Stomach (tissue), 8 donors: ENCODE measurements at regions not wholly inside any gene's neighbourhood (a gene's known extent, or its start where the extent isn't known, plus 50 kb on each side); places are given as distances from the start of the nearest gene placed in this dataset.

ENCODE experiments used
- DNase-seq, 2 donors: peaks; one replicate each; pipeline versions ENCODE4 v3.0.0 to v3.0.0-alpha.2; 2013 to 2019
- H3K27ac ChIP-seq, 5 donors: fragments of 200-600 bp in 4 of 5; sonication (generic) in 4 of 5; one replicate each; pipeline ENCODE4 v1.5.1; 2013 to 2019; ENCODE audit warnings: mild to moderate bottlenecking in 1 of 5, moderate library complexity in 1 of 5
- H3K27me3 ChIP-seq, 3 donors: fragments of 200-600 bp; sonication (generic); one replicate each; pipeline ENCODE4 v1.5.1; 2017 to 2019; ENCODE audit warnings: mixed run types in 1 of 3
- H3K36me3 ChIP-seq, 4 donors: fragments of 200-600 bp; sonication (generic); 1 replicate in 3 of 4; 2 replicates in 1 of 4; pipeline ENCODE4 v1.5.1; 2016 to 2019
- H3K4me1 ChIP-seq, 4 donors: fragments of 200-600 bp; sonication (generic); one replicate each; pipeline ENCODE4 v1.5.1; 2016 to 2019
- H3K4me3 ChIP-seq, 4 donors: fragments of 200-600 bp; sonication (generic) in 3 of 4; one replicate each; pipeline ENCODE4 v1.5.1; 2016 to 2019; ENCODE audit warnings: mild to moderate bottlenecking in 1 of 4
- H3K9me3 ChIP-seq, 4 donors: fragments of 200-600 bp; sonication (generic); one replicate each; pipeline ENCODE4 v1.5.1; 2016 to 2019
- CTCF ChIP-seq, 7 experiments: fragments of 450-650 bp in 4 of 7; fragments of 200-600 bp in 3 of 7; sonication (generic) in 3 of 7; IDR thresholded peaks; one replicate each; pipeline ENCODE4 v1.5.1; 2016 to 2019; ENCODE audit warnings: antibody characterized with exemption in 7 of 7, control low read depth in 2 of 7, mild to moderate bottlenecking in 1 of 7
- EP300 ChIP-seq: sonication (generic); formaldehyde crosslinking; IDR thresholded peaks from one replicate; pipeline ENCODE4 v1.6.1; 2017; ENCODE audit warnings: antibody characterized with exemption
- POLR2A ChIP-seq, 4 donors: fragments of 450-650 bp; IDR thresholded peaks; one replicate each; pipeline ENCODE4 v1.6.1; 2016; ENCODE audit warnings: antibody characterized with exemption in 4 of 4, control low read depth in 2 of 4, mild to moderate bottlenecking in 1 of 4, moderate library complexity in 1 of 4
- POLR2AphosphoS5 ChIP-seq, 3 donors: sonication (generic); formaldehyde crosslinking; IDR thresholded peaks; one replicate each; pipeline ENCODE4 v1.6.1; 2016; ENCODE audit warnings: antibody characterized with exemption in 3 of 3
- WGBS, 5 donors: extraction: QIAGEN DNeasy Blood & Tissue Kit in 3 of 5; methylation state at CpG; one replicate each; pipeline versions ENCODE4 v1.1.5 to v1.1.7; 2013 to 2018; 5-methylcytosine and 5-hydroxymethylcytosine counted together
- intact Hi-C: fragments of 100-400 bp; cut with DNase I; formaldehyde crosslinking; loops from one replicate; pipeline ENCODE4 v1.15.1; 2023; ENCODE audit warnings: low total_unique reads
- donor health status: healthy with polysubstance abuse.
- donor health status: Bipolar disorder and iron deficiency.
- donor health status: healthy.

- 58 to 72% (median 69%) methylated on average over 5 of the region's 5 CpGs for WGBS, 5 donors
- H3K36me3 ChIP-seq: no peaks in the 10 kb centered on the region
- no peak for DNase-seq
- H3K27ac ChIP-seq: no peak overlapping the region
- intact Hi-C loops: no loop called here
- H3K9me3 ChIP-seq: no peaks in the 10 kb centered on the region
- no peaks in the 10 kb centered on the region for H3K27me3 ChIP-seq
- no peak overlapping the region for H3K4me3 ChIP-seq
- TF ChIP-seq POLR2A (IDR thresholded peaks at IDR 0.05) (no peak), EP300 (no peak), POLR2AphosphoS5 (IDR thresholded peaks at IDR 0.05) (no peak), CTCF (IDR thresholded peaks at IDR 0.05) (no peak)
- no peaks in the 10 kb centered on the region for H3K4me1 ChIP-seq
Observed at GRCh38 chr4:13856387-13856786, 228.9 kb upstream of the BOD1L1 start.

GRCh38 chr4:13857397-13857796 is 229.9 kb upstream of the BOD1L1 start:
- no peaks in the 10 kb centered on the region for H3K36me3 ChIP-seq
- no peak for TF ChIP-seq POLR2A (IDR thresholded peaks at IDR 0.05)
- no peak for TF ChIP-seq POLR2AphosphoS5 (IDR thresholded peaks at IDR 0.05)
- no peak for TF ChIP-seq EP300
- no peak for TF ChIP-seq CTCF (IDR thresholded peaks at IDR 0.05)
- no peak for DNase-seq
- no peaks in the 10 kb centered on the region for H3K27me3 ChIP-seq
- peaks cover 0 to 6% (median 3%) of the 10 kb centered on the region in 4 donors for H3K9me3 ChIP-seq
- intact Hi-C loops: no loop called here
- no peak overlapping the region for H3K27ac ChIP-seq
- no peak overlapping the region for H3K4me3 ChIP-seq
- WGBS, 5 donors: 44 to 71% (median 64%) methylated on average over 2 of the region's 2 CpGs
- no peaks in the 10 kb centered on the region for H3K4me1 ChIP-seq

- H3K4me3 ChIP-seq: no peak overlapping the region
- no peak for TF ChIP-seq CTCF (IDR thresholded peaks at IDR 0.05)
- no peak for TF ChIP-seq POLR2AphosphoS5 (IDR thresholded peaks at IDR 0.05)
- no peak for TF ChIP-seq POLR2A (IDR thresholded peaks at IDR 0.05)
- no peak for TF ChIP-seq EP300
- H3K27ac ChIP-seq: no peak overlapping the region
- peaks cover 0 to 6% (median 3%) of the 10 kb centered on the region in 4 donors for H3K9me3 ChIP-seq
- intact Hi-C loops: no loop called here
- no peaks in the 10 kb centered on the region for H3K36me3 ChIP-seq
- DNase-seq: no peak
- H3K4me1 ChIP-seq: no peaks in the 10 kb centered on the region
- no peaks in the 10 kb centered on the region for H3K27me3 ChIP-seq
Observed at GRCh38 chr4:13857800-13858199, 230.3 kb upstream of the BOD1L1 start.

- Histone ChIP-seq H3K4me1 (no peaks in the 10 kb centered on the region), H3K27me3 (no peaks in the 10 kb centered on the region), H3K4me3 (no peak overlapping the region), H3K36me3 (no peaks in the 10 kb centered on the region), H3K27ac (no peak overlapping the region), H3K9me3 (peaks cover 0 to 11% (median 7%) of the 10 kb centered on the region in 4 donors)
- intact Hi-C loops: no loop called here
- TF ChIP-seq CTCF (IDR thresholded peaks at IDR 0.05) (no peak), POLR2A (IDR thresholded peaks at IDR 0.05) (no peak), EP300 (no peak), POLR2AphosphoS5 (IDR thresholded peaks at IDR 0.05) (no peak)
- no peak for DNase-seq
- 91 to 97% (median 93%) methylated on average over 3 of the region's 3 CpGs for WGBS, 5 donors
Observed at GRCh38 chr4:13859423-13859822, 231.9 kb upstream of the BOD1L1 start.
